DND-41 (cell line): ENCODE measurements at regions not wholly inside any gene's neighbourhood (a gene's known extent, or its start where the extent isn't known, plus 50 kb on each side); places are given as distances from the start of the nearest gene placed in this dataset.

Source experiments
- EZH2 ChIP-seq: IDR thresholded peaks from 3 replicates; pipeline ENCODE4 v1.6.1; 2012; ENCODE audit warnings: borderline replicate concordance, low read depth, mild to moderate bottlenecking, moderate library complexity, low read length, inconsistent platforms; ENCODE audit not compliant: severe bottlenecking
- TF ChIP-seq, protein P1 (sequence below): IDR thresholded peaks from 2 replicates; pipeline ENCODE4 v1.5.1; 2012; ENCODE audit warnings: borderline replicate concordance, low read length, moderate library complexity, mild to moderate bottlenecking; ENCODE audit not compliant: poor library complexity, severe bottlenecking; ENCODE audit errors: extremely low read depth

- TF ChIP-seq, protein P1, sequence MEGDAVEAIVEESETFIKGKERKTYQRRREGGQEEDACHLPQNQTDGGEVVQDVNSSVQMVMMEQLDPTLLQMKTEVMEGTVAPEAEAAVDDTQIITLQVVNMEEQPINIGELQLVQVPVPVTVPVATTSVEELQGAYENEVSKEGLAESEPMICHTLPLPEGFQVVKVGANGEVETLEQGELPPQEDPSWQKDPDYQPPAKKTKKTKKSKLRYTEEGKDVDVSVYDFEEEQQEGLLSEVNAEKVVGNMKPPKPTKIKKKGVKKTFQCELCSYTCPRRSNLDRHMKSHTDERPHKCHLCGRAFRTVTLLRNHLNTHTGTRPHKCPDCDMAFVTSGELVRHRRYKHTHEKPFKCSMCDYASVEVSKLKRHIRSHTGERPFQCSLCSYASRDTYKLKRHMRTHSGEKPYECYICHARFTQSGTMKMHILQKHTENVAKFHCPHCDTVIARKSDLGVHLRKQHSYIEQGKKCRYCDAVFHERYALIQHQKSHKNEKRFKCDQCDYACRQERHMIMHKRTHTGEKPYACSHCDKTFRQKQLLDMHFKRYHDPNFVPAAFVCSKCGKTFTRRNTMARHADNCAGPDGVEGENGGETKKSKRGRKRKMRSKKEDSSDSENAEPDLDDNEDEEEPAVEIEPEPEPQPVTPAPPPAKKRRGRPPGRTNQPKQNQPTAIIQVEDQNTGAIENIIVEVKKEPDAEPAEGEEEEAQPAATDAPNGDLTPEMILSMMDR = no peak
- no peak for TF ChIP-seq EZH2
Observed at GRCh38 chr12:73421832-73422231, 1115.8 kb upstream of the ATXN7L3B start.
